ENCODE measurements at regions not wholly inside any gene's neighbourhood (a gene's known extent, or its start where the extent isn't known, plus 50 kb on each side); places are given as distances from the start of the nearest gene placed in this dataset.

DNA sequence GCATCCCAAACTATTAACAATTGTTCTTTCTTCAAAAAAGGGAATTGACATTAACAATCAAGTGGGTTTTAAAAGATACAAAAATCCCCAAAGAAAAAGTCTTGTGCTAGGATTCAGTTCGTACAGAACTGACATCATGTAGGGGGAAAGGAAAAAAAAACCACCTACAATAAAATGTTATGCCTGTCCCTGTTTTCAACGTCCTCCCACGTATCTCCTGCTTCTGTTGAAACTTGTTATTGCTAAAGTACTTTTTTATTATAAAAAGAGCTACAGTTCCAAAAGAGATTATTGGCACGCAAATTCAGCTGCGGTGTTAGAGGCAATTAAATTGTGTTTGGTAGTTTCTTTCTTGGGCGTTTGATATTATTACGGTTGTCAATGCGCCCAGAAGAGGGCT, 102.8 kb upstream of the PHACTR1 start:
- TF ChIP-seq, protein P1, sequence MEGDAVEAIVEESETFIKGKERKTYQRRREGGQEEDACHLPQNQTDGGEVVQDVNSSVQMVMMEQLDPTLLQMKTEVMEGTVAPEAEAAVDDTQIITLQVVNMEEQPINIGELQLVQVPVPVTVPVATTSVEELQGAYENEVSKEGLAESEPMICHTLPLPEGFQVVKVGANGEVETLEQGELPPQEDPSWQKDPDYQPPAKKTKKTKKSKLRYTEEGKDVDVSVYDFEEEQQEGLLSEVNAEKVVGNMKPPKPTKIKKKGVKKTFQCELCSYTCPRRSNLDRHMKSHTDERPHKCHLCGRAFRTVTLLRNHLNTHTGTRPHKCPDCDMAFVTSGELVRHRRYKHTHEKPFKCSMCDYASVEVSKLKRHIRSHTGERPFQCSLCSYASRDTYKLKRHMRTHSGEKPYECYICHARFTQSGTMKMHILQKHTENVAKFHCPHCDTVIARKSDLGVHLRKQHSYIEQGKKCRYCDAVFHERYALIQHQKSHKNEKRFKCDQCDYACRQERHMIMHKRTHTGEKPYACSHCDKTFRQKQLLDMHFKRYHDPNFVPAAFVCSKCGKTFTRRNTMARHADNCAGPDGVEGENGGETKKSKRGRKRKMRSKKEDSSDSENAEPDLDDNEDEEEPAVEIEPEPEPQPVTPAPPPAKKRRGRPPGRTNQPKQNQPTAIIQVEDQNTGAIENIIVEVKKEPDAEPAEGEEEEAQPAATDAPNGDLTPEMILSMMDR (IDR thresholded peaks at IDR 0.05; ENCODE audit: poor library complexity, severe bottlenecking), result no peak
- TF ChIP-seq TAF1 (IDR thresholded peaks at IDR 0.05; ENCODE audit: low read depth), result no peak
- no peak for TF ChIP-seq EP300 (conservative IDR thresholded peaks at IDR 0.05; ENCODE audit: poor library complexity, severe bottlenecking)
- TF ChIP-seq POLR2AphosphoS5 (IDR thresholded peaks at IDR 0.05), result no peak
- TF ChIP-seq, protein P2, sequence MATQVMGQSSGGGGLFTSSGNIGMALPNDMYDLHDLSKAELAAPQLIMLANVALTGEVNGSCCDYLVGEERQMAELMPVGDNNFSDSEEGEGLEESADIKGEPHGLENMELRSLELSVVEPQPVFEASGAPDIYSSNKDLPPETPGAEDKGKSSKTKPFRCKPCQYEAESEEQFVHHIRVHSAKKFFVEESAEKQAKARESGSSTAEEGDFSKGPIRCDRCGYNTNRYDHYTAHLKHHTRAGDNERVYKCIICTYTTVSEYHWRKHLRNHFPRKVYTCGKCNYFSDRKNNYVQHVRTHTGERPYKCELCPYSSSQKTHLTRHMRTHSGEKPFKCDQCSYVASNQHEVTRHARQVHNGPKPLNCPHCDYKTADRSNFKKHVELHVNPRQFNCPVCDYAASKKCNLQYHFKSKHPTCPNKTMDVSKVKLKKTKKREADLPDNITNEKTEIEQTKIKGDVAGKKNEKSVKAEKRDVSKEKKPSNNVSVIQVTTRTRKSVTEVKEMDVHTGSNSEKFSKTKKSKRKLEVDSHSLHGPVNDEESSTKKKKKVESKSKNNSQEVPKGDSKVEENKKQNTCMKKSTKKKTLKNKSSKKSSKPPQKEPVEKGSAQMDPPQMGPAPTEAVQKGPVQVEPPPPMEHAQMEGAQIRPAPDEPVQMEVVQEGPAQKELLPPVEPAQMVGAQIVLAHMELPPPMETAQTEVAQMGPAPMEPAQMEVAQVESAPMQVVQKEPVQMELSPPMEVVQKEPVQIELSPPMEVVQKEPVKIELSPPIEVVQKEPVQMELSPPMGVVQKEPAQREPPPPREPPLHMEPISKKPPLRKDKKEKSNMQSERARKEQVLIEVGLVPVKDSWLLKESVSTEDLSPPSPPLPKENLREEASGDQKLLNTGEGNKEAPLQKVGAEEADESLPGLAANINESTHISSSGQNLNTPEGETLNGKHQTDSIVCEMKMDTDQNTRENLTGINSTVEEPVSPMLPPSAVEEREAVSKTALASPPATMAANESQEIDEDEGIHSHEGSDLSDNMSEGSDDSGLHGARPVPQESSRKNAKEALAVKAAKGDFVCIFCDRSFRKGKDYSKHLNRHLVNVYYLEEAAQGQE (IDR thresholded peaks at IDR 0.05; ENCODE audit: borderline replicate concordance), result no peak
- no peak for TF ChIP-seq EZH2 (IDR thresholded peaks at IDR 0.05; ENCODE audit: borderline replicate concordance, insufficient read depth, low read length, poor library complexity, severe bottlenecking)
